SW480 (cell line): ENCODE measurements at regions not wholly inside any gene's neighbourhood (a gene's known extent, or its start where the extent isn't known, plus 50 kb on each side); places are given as distances from the start of the nearest gene placed in this dataset.

ENCODE experiments used
- DNase-seq: peaks from one replicate; pipeline ENCODE4 v3.0.0-alpha.2; 2016; ENCODE audit warnings: low spot score

GRCh38 chr17:79521225-79521624, 89.6 kb downstream of the RBFOX3 start:
- DNase-seq: no peak

GRCh38 chr17:79520167-79521165, 90.4 kb downstream of the RBFOX3 start:
- no peak for DNase-seq

- DNase-seq: no peak
Observed at GRCh38 chr17:79519601-79520000, 91.2 kb downstream of the RBFOX3 start.

- no peak for DNase-seq
Observed at GRCh38 chr17:79518585-79519523, 92.0 kb downstream of the RBFOX3 start.

- DNase-seq: no peak
Observed at GRCh38 chr17:79517827-79518584, 92.8 kb downstream of the RBFOX3 start.

GRCh38 chr17:79515646-79516571, 94.9 kb downstream of the RBFOX3 start:
- no peak for DNase-seq

- DNase-seq: no peak
Observed at GRCh38 chr17:79515110-79515509, 95.7 kb downstream of the RBFOX3 start.

- peak; percentile 7 for DNase-seq
Observed at GRCh38 chr17:79513820-79514535, 96.9 kb downstream of the RBFOX3 start.

GRCh38 chr17:79513206-79513605, 97.6 kb downstream of the RBFOX3 start:
- no peak for DNase-seq

GRCh38 chr17:79511471-79511870, 99.4 kb downstream of the RBFOX3 start:
- no peak for DNase-seq

GRCh38 chr17:79510071-79510470, 100.8 kb downstream of the RBFOX3 start:
- no peak for DNase-seq

GRCh38 chr17:79509490-79509889, 101.4 kb downstream of the RBFOX3 start:
- no peak for DNase-seq

- DNase-seq: no peak
Observed at GRCh38 chr17:79509008-79509407, 101.8 kb downstream of the RBFOX3 start.

GRCh38 chr17:79508291-79508716, 102.5 kb downstream of the RBFOX3 start:
- DNase-seq: no peak

GRCh38 chr17:79506955-79507354, 103.9 kb downstream of the RBFOX3 start:
- DNase-seq: no peak

GRCh38 chr17:79506150-79506870, 104.5 kb downstream of the RBFOX3 start:
- DNase-seq: no peak

GRCh38 chr17:79505199-79505598, 105.7 kb downstream of the RBFOX3 start:
- DNase-seq: no peak

- no peak for DNase-seq
Observed at GRCh38 chr17:79504181-79504605, 106.7 kb downstream of the RBFOX3 start.

- no peak for DNase-seq
Observed at GRCh38 chr17:79503126-79503839, 107.6 kb downstream of the RBFOX3 start.
